ENCODE measurements at regions not wholly inside any gene's neighbourhood (a gene's known extent, or its start where the extent isn't known, plus 50 kb on each side); places are given as distances from the start of the nearest gene placed in this dataset.
A peak's percentile ranks its signal among the peaks of the same experiment; 100 is the strongest.

GRCh38 chr1:4585216-4585615, 69.2 kb upstream of the AJAP1 start:
- peak; percentile 6; the same call in 1 of the 2 replicates for TF ChIP-seq RAD21 (IDR thresholded peaks at IDR 0.05; ENCODE audit: low read depth)
- no peak for TF ChIP-seq FOXM1 (IDR thresholded peaks at IDR 0.05; ENCODE audit: borderline replicate concordance, low read depth)
- no peak for TF ChIP-seq YY1 (IDR thresholded peaks at IDR 0.05; ENCODE audit: low read depth)

- TF ChIP-seq CREB1 (IDR thresholded peaks at IDR 0.05; ENCODE audit: low read depth), result no peak
- TF ChIP-seq TAF1 (IDR thresholded peaks at IDR 0.05; ENCODE audit: low read depth), result no peak
- no peak for TF ChIP-seq EP300 (IDR thresholded peaks at IDR 0.05; ENCODE audit: borderline replicate concordance)
- no peak for TF ChIP-seq ZBTB7A (IDR thresholded peaks at IDR 0.05; ENCODE audit: low read depth)
- TF ChIP-seq, protein P1, sequence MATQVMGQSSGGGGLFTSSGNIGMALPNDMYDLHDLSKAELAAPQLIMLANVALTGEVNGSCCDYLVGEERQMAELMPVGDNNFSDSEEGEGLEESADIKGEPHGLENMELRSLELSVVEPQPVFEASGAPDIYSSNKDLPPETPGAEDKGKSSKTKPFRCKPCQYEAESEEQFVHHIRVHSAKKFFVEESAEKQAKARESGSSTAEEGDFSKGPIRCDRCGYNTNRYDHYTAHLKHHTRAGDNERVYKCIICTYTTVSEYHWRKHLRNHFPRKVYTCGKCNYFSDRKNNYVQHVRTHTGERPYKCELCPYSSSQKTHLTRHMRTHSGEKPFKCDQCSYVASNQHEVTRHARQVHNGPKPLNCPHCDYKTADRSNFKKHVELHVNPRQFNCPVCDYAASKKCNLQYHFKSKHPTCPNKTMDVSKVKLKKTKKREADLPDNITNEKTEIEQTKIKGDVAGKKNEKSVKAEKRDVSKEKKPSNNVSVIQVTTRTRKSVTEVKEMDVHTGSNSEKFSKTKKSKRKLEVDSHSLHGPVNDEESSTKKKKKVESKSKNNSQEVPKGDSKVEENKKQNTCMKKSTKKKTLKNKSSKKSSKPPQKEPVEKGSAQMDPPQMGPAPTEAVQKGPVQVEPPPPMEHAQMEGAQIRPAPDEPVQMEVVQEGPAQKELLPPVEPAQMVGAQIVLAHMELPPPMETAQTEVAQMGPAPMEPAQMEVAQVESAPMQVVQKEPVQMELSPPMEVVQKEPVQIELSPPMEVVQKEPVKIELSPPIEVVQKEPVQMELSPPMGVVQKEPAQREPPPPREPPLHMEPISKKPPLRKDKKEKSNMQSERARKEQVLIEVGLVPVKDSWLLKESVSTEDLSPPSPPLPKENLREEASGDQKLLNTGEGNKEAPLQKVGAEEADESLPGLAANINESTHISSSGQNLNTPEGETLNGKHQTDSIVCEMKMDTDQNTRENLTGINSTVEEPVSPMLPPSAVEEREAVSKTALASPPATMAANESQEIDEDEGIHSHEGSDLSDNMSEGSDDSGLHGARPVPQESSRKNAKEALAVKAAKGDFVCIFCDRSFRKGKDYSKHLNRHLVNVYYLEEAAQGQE (IDR thresholded peaks at IDR 0.05; ENCODE audit: low read depth), result no peak
- TF ChIP-seq YY1 (IDR thresholded peaks at IDR 0.05; ENCODE audit: low read depth), result no peak
- TF ChIP-seq TCF12 (IDR thresholded peaks at IDR 0.05; ENCODE audit: low read depth), result no peak
- TF ChIP-seq RAD21 (IDR thresholded peaks at IDR 0.05; ENCODE audit: low read depth), result no peak
- TF ChIP-seq TEAD4 (IDR thresholded peaks at IDR 0.05), result no peak
- no peak for TF ChIP-seq CEBPB (IDR thresholded peaks at IDR 0.05)
- no peak for TF ChIP-seq NFIC (IDR thresholded peaks at IDR 0.05)
Observed at GRCh38 chr1:4585705-4586104, 68.7 kb upstream of the AJAP1 start.

DNA sequence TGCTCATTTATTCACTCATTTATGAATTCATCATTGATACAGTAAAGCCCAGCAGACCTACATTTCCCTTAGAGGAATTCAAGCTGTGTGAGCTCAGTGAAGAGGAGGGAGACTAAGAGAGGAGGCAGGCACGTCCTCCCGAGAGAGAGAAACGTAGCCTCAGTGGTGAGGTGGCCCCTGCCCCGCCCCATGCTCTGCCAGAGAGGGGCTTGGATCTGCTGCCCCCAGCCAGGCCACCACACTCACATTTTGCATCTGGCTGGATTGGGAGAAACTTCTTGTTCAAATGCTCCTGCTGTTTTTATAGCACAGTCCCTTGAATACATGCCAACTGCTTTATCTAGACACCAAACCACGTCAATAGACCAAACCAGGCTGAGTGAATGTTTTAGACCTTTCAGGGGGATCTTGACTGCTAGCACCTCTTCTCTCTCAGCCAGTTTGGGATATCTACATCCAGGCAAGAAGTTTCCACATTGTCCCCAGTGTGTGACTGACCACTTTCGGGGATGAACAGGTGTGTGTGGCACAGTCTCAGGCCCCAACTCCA, 67.7 kb upstream of the AJAP1 start:
- TF ChIP-seq USF1 (IDR thresholded peaks at IDR 0.05) (no peak), YY1 (IDR thresholded peaks at IDR 0.05; ENCODE audit: low read depth) (no peak), CREB1 (IDR thresholded peaks at IDR 0.05; ENCODE audit: low read depth) (no peak), ZBTB7A (IDR thresholded peaks at IDR 0.05; ENCODE audit: low read depth) (no peak), EP300 (IDR thresholded peaks at IDR 0.05; ENCODE audit: borderline replicate concordance) (no peak), TAF1 (IDR thresholded peaks at IDR 0.05; ENCODE audit: low read depth) (no peak), NFIC (IDR thresholded peaks at IDR 0.05) (no peak), TCF12 (IDR thresholded peaks at IDR 0.05; ENCODE audit: low read depth) (no peak), FOXM1 (IDR thresholded peaks at IDR 0.05; ENCODE audit: borderline replicate concordance, low read depth) (no peak), EGR1 (IDR thresholded peaks at IDR 0.05) (no peak), TEAD4 (IDR thresholded peaks at IDR 0.05) (no peak), RAD21 (IDR thresholded peaks at IDR 0.05; ENCODE audit: low read depth) (no peak), CEBPB (IDR thresholded peaks at IDR 0.05) (no peak)
- TF ChIP-seq, protein P1 (IDR thresholded peaks at IDR 0.05; ENCODE audit: low read depth), result no peak

- TF ChIP-seq CEBPB (IDR thresholded peaks at IDR 0.05), result no peak
- TF ChIP-seq CREB1 (IDR thresholded peaks at IDR 0.05; ENCODE audit: low read depth), result no peak
- no peak for TF ChIP-seq MAX (IDR thresholded peaks at IDR 0.05)
- no peak for TF ChIP-seq FOXM1 (IDR thresholded peaks at IDR 0.05; ENCODE audit: borderline replicate concordance, low read depth)
- TF ChIP-seq USF1 (IDR thresholded peaks at IDR 0.05), result no peak
- no peak for TF ChIP-seq ZBTB7A (IDR thresholded peaks at IDR 0.05; ENCODE audit: low read depth)
- no peak for TF ChIP-seq YY1 (IDR thresholded peaks at IDR 0.05; ENCODE audit: low read depth)
- no peak for TF ChIP-seq TAF1 (IDR thresholded peaks at IDR 0.05; ENCODE audit: low read depth)
- TF ChIP-seq EGR1 (IDR thresholded peaks at IDR 0.05), result no peak
- no peak for TF ChIP-seq EP300 (IDR thresholded peaks at IDR 0.05; ENCODE audit: borderline replicate concordance)
- no peak for TF ChIP-seq TCF12 (IDR thresholded peaks at IDR 0.05; ENCODE audit: low read depth)
- TF ChIP-seq, protein P1 (IDR thresholded peaks at IDR 0.05; ENCODE audit: low read depth), result no peak
- no peak for TF ChIP-seq TEAD4 (IDR thresholded peaks at IDR 0.05)
- no peak for TF ChIP-seq NFIC (IDR thresholded peaks at IDR 0.05)
- TF ChIP-seq RAD21 (IDR thresholded peaks at IDR 0.05; ENCODE audit: low read depth), result no peak
Observed at GRCh38 chr1:4587721-4588120, 66.7 kb upstream of the AJAP1 start.

Data from Ishikawa (cell line).